SK-N-SH treated with all-trans-retinoic acid at 6 μM for 48 hours (cell line): ENCODE measurements at regions not wholly inside any gene's neighbourhood (a gene's known extent, or its start where the extent isn't known, plus 50 kb on each side); places are given as distances from the start of the nearest gene placed in this dataset.

Source experiments
- BACH2 ChIP-seq: fragments of 250-450 bp; sonication (Bioruptor Pico); IDR thresholded peaks from 2 replicates; pipeline ENCODE4 v1.9.0; 2021; ENCODE audit warnings: mild to moderate bottlenecking, borderline replicate concordance
- CSDC2 ChIP-seq: fragments of 250-450 bp; sonication (Bioruptor Pico); IDR thresholded peaks from 2 replicates; pipeline ENCODE4 v1.5.0; 2020; ENCODE audit warnings: mild to moderate bottlenecking, moderate library complexity
- ESRRG ChIP-seq: fragments of 250-450 bp; sonication (Bioruptor Pico); IDR thresholded peaks from 2 replicates; pipeline ENCODE4 v1.6.1; 2021; ENCODE audit warnings: mild to moderate bottlenecking
- GLIS3 ChIP-seq: fragments of 250-450 bp; sonication (Bioruptor Pico); IDR thresholded peaks from 2 replicates; pipeline ENCODE4 v1.5.0; 2020; ENCODE audit warnings: mild to moderate bottlenecking, moderate library complexity
- OSR1 ChIP-seq: fragments of 250-450 bp; sonication (Bioruptor Pico); IDR thresholded peaks from 2 replicates; pipeline ENCODE4 v1.8.0; 2022; ENCODE audit warnings: moderate library complexity, mild to moderate bottlenecking, inconsistent platforms
- TCF4 ChIP-seq: fragments of 250-450 bp; sonication (Bioruptor Pico); IDR thresholded peaks from 2 replicates; pipeline ENCODE4 v1.8.0; 2021; ENCODE audit warnings: mild to moderate bottlenecking, moderate library complexity, borderline replicate concordance
- ZC3H10 ChIP-seq: fragments of 250-450 bp; sonication (Bioruptor Pico); IDR thresholded peaks from 2 replicates; pipeline ENCODE4 v1.5.1; 2021; ENCODE audit warnings: mild to moderate bottlenecking, moderate library complexity
- ZFP3 ChIP-seq: fragments of 250-450 bp; sonication (Bioruptor Pico); IDR thresholded peaks from 2 replicates; pipeline ENCODE4 v1.5.0; 2020; ENCODE audit warnings: mild to moderate bottlenecking, moderate library complexity
- ZFP30 ChIP-seq: fragments of 450-650 bp; formaldehyde crosslinking; IDR thresholded peaks from 2 replicates; pipeline ENCODE4 v1.5.0; 2022; ENCODE audit warnings: mild to moderate bottlenecking, moderate library complexity
- ZNF565 ChIP-seq: fragments of 450-650 bp; formaldehyde crosslinking; conservative IDR thresholded peaks from 2 replicates; pipeline ENCODE4 v1.5.0; 2020; ENCODE audit warnings: low read depth, mild to moderate bottlenecking, moderate library complexity
- ZNF70 ChIP-seq: fragments of 450-650 bp; formaldehyde crosslinking; IDR thresholded peaks from 2 replicates; pipeline ENCODE4 v1.5.0; 2020; ENCODE audit warnings: mild to moderate bottlenecking, moderate library complexity
- TF ChIP-seq, protein P1 (sequence below): fragments of 250-450 bp; sonication (Bioruptor Pico); IDR thresholded peaks from 2 replicates; pipeline ENCODE4 v1.8.0; 2020; ENCODE audit warnings: mild to moderate bottlenecking, moderate library complexity, borderline replicate concordance
- TF ChIP-seq, protein P2 (sequence below): fragments of 250-450 bp; sonication (Bioruptor Pico); IDR thresholded peaks from 2 replicates; pipeline ENCODE4 v1.5.0; 2020; ENCODE audit warnings: mild to moderate bottlenecking, moderate library complexity
- TF ChIP-seq, protein P3 (sequence below): fragments of 250-450 bp; sonication (Bioruptor Pico); IDR thresholded peaks from 2 replicates; pipeline ENCODE4 v1.8.0; 2021; ENCODE audit warnings: low read depth, mild to moderate bottlenecking, moderate library complexity, borderline replicate concordance

- no peak for TF ChIP-seq ESRRG (CRISPR knock-in tag)
- TF ChIP-seq ZC3H10, result no peak
- no peak for TF ChIP-seq ZFP3 (CRISPR knock-in tag)
- TF ChIP-seq, protein P1, sequence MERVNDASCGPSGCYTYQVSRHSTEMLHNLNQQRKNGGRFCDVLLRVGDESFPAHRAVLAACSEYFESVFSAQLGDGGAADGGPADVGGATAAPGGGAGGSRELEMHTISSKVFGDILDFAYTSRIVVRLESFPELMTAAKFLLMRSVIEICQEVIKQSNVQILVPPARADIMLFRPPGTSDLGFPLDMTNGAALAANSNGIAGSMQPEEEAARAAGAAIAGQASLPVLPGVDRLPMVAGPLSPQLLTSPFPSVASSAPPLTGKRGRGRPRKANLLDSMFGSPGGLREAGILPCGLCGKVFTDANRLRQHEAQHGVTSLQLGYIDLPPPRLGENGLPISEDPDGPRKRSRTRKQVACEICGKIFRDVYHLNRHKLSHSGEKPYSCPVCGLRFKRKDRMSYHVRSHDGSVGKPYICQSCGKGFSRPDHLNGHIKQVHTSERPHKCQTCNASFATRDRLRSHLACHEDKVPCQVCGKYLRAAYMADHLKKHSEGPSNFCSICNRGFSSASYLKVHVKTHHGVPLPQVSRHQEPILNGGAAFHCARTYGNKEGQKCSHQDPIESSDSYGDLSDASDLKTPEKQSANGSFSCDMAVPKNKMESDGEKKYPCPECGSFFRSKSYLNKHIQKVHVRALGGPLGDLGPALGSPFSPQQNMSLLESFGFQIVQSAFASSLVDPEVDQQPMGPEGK, result no peak
- no peak for TF ChIP-seq ZNF70 (CRISPR knock-in tag)
- TF ChIP-seq, protein P2, sequence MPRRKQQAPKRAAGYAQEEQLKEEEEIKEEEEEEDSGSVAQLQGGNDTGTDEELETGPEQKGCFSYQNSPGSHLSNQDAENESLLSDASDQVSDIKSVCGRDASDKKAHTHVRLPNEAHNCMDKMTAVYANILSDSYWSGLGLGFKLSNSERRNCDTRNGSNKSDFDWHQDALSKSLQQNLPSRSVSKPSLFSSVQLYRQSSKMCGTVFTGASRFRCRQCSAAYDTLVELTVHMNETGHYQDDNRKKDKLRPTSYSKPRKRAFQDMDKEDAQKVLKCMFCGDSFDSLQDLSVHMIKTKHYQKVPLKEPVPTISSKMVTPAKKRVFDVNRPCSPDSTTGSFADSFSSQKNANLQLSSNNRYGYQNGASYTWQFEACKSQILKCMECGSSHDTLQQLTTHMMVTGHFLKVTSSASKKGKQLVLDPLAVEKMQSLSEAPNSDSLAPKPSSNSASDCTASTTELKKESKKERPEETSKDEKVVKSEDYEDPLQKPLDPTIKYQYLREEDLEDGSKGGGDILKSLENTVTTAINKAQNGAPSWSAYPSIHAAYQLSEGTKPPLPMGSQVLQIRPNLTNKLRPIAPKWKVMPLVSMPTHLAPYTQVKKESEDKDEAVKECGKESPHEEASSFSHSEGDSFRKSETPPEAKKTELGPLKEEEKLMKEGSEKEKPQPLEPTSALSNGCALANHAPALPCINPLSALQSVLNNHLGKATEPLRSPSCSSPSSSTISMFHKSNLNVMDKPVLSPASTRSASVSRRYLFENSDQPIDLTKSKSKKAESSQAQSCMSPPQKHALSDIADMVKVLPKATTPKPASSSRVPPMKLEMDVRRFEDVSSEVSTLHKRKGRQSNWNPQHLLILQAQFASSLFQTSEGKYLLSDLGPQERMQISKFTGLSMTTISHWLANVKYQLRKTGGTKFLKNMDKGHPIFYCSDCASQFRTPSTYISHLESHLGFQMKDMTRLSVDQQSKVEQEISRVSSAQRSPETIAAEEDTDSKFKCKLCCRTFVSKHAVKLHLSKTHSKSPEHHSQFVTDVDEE, result no peak
- no peak for TF ChIP-seq TCF4 (CRISPR knock-in tag)
- TF ChIP-seq, protein P3, sequence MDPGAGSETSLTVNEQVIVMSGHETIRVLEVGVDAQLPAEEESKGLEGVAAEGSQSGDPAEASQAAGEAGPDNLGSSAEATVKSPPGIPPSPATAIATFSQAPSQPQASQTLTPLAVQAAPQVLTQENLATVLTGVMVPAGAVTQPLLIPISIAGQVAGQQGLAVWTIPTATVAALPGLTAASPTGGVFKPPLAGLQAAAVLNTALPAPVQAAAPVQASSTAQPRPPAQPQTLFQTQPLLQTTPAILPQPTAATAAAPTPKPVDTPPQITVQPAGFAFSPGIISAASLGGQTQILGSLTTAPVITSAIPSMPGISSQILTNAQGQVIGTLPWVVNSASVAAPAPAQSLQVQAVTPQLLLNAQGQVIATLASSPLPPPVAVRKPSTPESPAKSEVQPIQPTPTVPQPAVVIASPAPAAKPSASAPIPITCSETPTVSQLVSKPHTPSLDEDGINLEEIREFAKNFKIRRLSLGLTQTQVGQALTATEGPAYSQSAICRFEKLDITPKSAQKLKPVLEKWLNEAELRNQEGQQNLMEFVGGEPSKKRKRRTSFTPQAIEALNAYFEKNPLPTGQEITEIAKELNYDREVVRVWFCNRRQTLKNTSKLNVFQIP (CRISPR knock-in tag), result no peak
- TF ChIP-seq GLIS3 (CRISPR knock-in tag), result no peak
- no peak for TF ChIP-seq ZNF565
- TF ChIP-seq BACH2, result no peak
- no peak for TF ChIP-seq ZFP30 (CRISPR knock-in tag)
- no peak for TF ChIP-seq OSR1
- no peak for TF ChIP-seq CSDC2 (CRISPR knock-in tag)
These were observed 1214.9 kb downstream of the GALC start for GRCh38 chr14:86777963-86778602.
